ENCODE measurements at regions not wholly inside any gene's neighbourhood (a gene's known extent, or its start where the extent isn't known, plus 50 kb on each side); places are given as distances from the start of the nearest gene placed in this dataset.
"Not testable (repeated sequence)": the region's sequence is repeated elsewhere in the genome, so short reads cannot be mapped to it uniquely, and the experiment has no call there.

DNA sequence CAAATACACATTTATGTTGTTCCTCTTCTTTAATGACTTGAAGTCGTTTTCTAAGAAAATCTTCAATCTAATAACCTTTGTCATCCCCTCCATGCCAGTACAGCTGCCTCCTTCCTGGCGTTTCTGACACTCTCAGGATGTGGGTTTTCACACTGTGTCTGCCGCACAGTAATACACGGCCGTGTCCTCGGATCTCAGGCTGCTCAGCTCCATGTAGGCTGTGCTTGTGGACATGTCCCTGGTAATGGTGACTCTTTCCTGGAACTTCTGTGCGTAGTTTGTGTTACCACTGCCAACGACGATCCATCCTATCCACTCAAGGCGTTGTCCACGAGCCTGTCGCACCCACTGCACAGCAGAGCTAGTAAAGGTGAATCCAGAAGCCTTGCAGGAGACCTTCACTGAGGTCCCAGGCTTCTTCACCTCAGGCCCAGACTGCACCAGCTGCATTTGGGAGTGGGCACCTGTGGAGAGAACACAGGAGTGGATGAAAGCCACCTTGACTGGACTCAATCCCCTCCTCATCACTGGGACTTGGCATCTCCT is 1095.9 kb downstream of the TMEM121 start:
- Histone ChIP-seq H3K36me3 (ENCODE audit: insufficient read depth) (no peaks in the 10 kb centered on the region), H3K4me3 (IDR thresholded peaks at IDR 0.05; ENCODE audit: insufficient read depth, low read depth, low read length) (no peak overlapping the region), H3K79me2 (ENCODE audit: insufficient read depth, low read depth) (no peaks in the 10 kb centered on the region), H3K4me1 (ENCODE audit: low read depth, poor library complexity, severe bottlenecking) (peaks cover 9% of the 10 kb centered on the region), H3K4me2 (no peak overlapping the region), H4K20me1 (ENCODE audit: insufficient read depth) (no peaks in the 10 kb centered on the region), H3K27ac (no peak overlapping the region), H3K27me3 (ENCODE audit: insufficient read depth, low read depth) (no peaks in the 10 kb centered on the region), H3K9ac (no peak overlapping the region), H2AFZ (ENCODE audit: low read depth) (no peak overlapping the region)
- TF ChIP-seq, protein P1, sequence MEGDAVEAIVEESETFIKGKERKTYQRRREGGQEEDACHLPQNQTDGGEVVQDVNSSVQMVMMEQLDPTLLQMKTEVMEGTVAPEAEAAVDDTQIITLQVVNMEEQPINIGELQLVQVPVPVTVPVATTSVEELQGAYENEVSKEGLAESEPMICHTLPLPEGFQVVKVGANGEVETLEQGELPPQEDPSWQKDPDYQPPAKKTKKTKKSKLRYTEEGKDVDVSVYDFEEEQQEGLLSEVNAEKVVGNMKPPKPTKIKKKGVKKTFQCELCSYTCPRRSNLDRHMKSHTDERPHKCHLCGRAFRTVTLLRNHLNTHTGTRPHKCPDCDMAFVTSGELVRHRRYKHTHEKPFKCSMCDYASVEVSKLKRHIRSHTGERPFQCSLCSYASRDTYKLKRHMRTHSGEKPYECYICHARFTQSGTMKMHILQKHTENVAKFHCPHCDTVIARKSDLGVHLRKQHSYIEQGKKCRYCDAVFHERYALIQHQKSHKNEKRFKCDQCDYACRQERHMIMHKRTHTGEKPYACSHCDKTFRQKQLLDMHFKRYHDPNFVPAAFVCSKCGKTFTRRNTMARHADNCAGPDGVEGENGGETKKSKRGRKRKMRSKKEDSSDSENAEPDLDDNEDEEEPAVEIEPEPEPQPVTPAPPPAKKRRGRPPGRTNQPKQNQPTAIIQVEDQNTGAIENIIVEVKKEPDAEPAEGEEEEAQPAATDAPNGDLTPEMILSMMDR (conservative IDR thresholded peaks at IDR 0.05; ENCODE audit: low read depth, low read length) = no peak

GRCh38 chr14:106625186-106625585 is 1098.8 kb downstream of the TMEM121 start:
- no peaks in the 10 kb centered on the region for H3K36me3 ChIP-seq (ENCODE audit: insufficient read depth)
- H3K27me3 ChIP-seq (ENCODE audit: insufficient read depth, low read depth) = no peaks in the 10 kb centered on the region
- peaks cover 9% of the 10 kb centered on the region for H3K4me1 ChIP-seq (ENCODE audit: low read depth, poor library complexity, severe bottlenecking)
- no peak overlapping the region for H3K9ac ChIP-seq
- no peak overlapping the region for H3K4me2 ChIP-seq
- H3K79me2 ChIP-seq (ENCODE audit: insufficient read depth, low read depth) = no peaks in the 10 kb centered on the region
- TF ChIP-seq, protein P1 (conservative IDR thresholded peaks at IDR 0.05; ENCODE audit: low read depth, low read length) = no peak
- H2AFZ ChIP-seq (ENCODE audit: low read depth) = no peak overlapping the region
- no peaks in the 10 kb centered on the region for H4K20me1 ChIP-seq (ENCODE audit: insufficient read depth)
- no peak overlapping the region for H3K27ac ChIP-seq
- no peak overlapping the region for H3K4me3 ChIP-seq (IDR thresholded peaks at IDR 0.05; ENCODE audit: insufficient read depth, low read depth, low read length)

GRCh38 chr14:106626469-106626868 is 1100.1 kb downstream of the TMEM121 start:
- not testable (repeated sequence) for H3K4me2 ChIP-seq; H3K4me3 ChIP-seq (IDR thresholded peaks at IDR 0.05; ENCODE audit: insufficient read depth, low read depth, low read length); H2AFZ ChIP-seq (ENCODE audit: low read depth); H3K79me2 ChIP-seq (ENCODE audit: insufficient read depth, low read depth); H3K9ac ChIP-seq; H3K4me1 ChIP-seq (ENCODE audit: low read depth, poor library complexity, severe bottlenecking); H3K27me3 ChIP-seq (ENCODE audit: insufficient read depth, low read depth); H3K36me3 ChIP-seq (ENCODE audit: insufficient read depth); H4K20me1 ChIP-seq (ENCODE audit: insufficient read depth); H3K27ac ChIP-seq

DNA sequence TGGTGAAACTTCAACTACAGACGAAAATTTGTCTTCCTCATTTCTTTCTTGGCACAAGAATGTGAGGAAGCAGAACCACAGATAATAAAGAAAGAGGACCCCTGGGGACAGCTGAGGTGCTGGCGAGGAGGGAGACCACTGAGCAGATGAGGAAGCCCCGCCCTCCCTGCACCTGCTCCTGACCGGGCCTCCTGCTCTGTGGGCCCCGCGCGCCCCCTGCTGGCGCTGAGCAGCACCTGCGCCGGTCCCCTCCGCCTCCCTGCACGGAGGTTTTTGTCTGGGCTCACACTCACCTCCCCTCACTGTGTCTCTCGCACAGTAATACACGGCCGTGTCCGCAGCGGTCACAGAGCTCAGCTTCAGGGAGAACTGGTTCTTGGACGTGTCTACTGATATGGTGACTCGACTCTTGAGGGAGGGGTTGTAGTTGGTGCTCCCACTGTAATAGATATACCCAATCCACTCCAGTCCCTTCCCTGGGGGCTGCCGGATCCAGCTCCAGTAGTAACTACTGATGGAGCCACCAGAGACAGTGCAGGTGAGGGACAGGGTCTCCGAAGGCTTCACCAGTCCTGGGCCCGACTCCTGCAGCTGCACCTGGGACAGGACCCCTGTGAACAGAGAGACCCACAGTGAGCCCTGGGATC is 1100.7 kb downstream of the TMEM121 start:
- H3K4me3 ChIP-seq (IDR thresholded peaks at IDR 0.05; ENCODE audit: insufficient read depth, low read depth, low read length); H3K4me2 ChIP-seq; H3K27ac ChIP-seq; H3K9ac ChIP-seq; H3K27me3 ChIP-seq (ENCODE audit: insufficient read depth, low read depth); H3K79me2 ChIP-seq (ENCODE audit: insufficient read depth, low read depth); H3K36me3 ChIP-seq (ENCODE audit: insufficient read depth); H3K4me1 ChIP-seq (ENCODE audit: low read depth, poor library complexity, severe bottlenecking); H4K20me1 ChIP-seq (ENCODE audit: insufficient read depth): not testable (repeated sequence)
- H2AFZ ChIP-seq (ENCODE audit: low read depth) = peak overlapping the region; percentile 26; the same call in 1 of the 2 replicates
- TF ChIP-seq, protein P1 (conservative IDR thresholded peaks at IDR 0.05; ENCODE audit: low read depth, low read length) = 0 out of 2 replicates have a peak, but pooled peaks have one; percentile 33

GRCh38 chr14:106631879-106632278 is 1105.5 kb downstream of the TMEM121 start:
- no peaks in the 10 kb centered on the region for H3K27me3 ChIP-seq (ENCODE audit: insufficient read depth, low read depth)
- H3K27ac ChIP-seq = no peak overlapping the region
- H3K4me2 ChIP-seq = no peak overlapping the region
- no peaks in the 10 kb centered on the region for H3K4me1 ChIP-seq (ENCODE audit: low read depth, poor library complexity, severe bottlenecking)
- no peaks in the 10 kb centered on the region for H3K36me3 ChIP-seq (ENCODE audit: insufficient read depth)
- no peaks in the 10 kb centered on the region for H4K20me1 ChIP-seq (ENCODE audit: insufficient read depth)
- H2AFZ ChIP-seq (ENCODE audit: low read depth) = no peak overlapping the region
- no peaks in the 10 kb centered on the region for H3K79me2 ChIP-seq (ENCODE audit: insufficient read depth, low read depth)
- no peak overlapping the region for H3K9ac ChIP-seq
- TF ChIP-seq, protein P1 (conservative IDR thresholded peaks at IDR 0.05; ENCODE audit: low read depth, low read length) = no peak
- H3K4me3 ChIP-seq (IDR thresholded peaks at IDR 0.05; ENCODE audit: insufficient read depth, low read depth, low read length) = no peak overlapping the region
